ENCODE measurements at regions not wholly inside any gene's neighbourhood (a gene's known extent, or its start where the extent isn't known, plus 50 kb on each side); places are given as distances from the start of the nearest gene placed in this dataset.

GRCh38 chr2:217387776-217388387 lies 528.0 kb upstream of the TNP1 start:
- peaks cover 0 to 2% of the 10 kb centered on the region in 2 donors for H3K36me3 ChIP-seq (ENCODE audit: control insufficient read depth in 1 of 2, insufficient read depth in 2 of 2, low read length in 1 of 2)
- ATAC-seq (ENCODE audit: low FRiP score) (no peak), DNase-seq (no peak)
- H3K27me3 ChIP-seq (ENCODE audit: control insufficient read depth in 1 of 2, insufficient read depth in 2 of 2, low read length in 1 of 2), result no peaks in the 10 kb centered on the region
- 84 to 86% methylated on average over 4 of the region's 4 CpGs for WGBS, 2 donors
- H3K27ac ChIP-seq (ENCODE audit: low read depth in 1 of 2, low read length in 2 of 2), result no peak overlapping the region
- intact Hi-C loops (cut with DNase I), result no loop called here
- H3K4me3 ChIP-seq (ENCODE audit: low read length in 2 of 2), result no peak overlapping the region
- H3K9me3 ChIP-seq (ENCODE audit: control insufficient read depth, low read length), result no peaks in the 10 kb centered on the region
- peaks cover 2 to 3% of the 10 kb centered on the region in 2 donors for H3K4me1 ChIP-seq (ENCODE audit: control insufficient read depth in 1 of 2, insufficient read depth in 2 of 2, low read length in 2 of 2)

GRCh38 chr2:217386041-217386440 lies 526.2 kb upstream of the TNP1 start:
- Histone ChIP-seq H3K27me3 (ENCODE audit: control insufficient read depth in 1 of 2, insufficient read depth in 2 of 2, low read length in 1 of 2) (no peaks in the 10 kb centered on the region), H3K27ac (ENCODE audit: low read depth in 1 of 2, low read length in 2 of 2) (no peak overlapping the region), H3K4me1 (ENCODE audit: control insufficient read depth in 1 of 2, insufficient read depth in 2 of 2, low read length in 2 of 2) (peaks cover 2 to 3% of the 10 kb centered on the region in 2 donors), H3K9me3 (ENCODE audit: control insufficient read depth, low read length) (no peaks in the 10 kb centered on the region), H3K4me3 (ENCODE audit: low read length in 2 of 2) (no peak overlapping the region), H3K36me3 (ENCODE audit: control insufficient read depth in 1 of 2, insufficient read depth in 2 of 2, low read length in 1 of 2) (peaks cover 0 to 2% of the 10 kb centered on the region in 2 donors)
- ATAC-seq (ENCODE audit: low FRiP score) (no peak), DNase-seq (no peak)
- WGBS, 2 donors, result 58 to 61% methylated on average over 3 of the region's 3 CpGs
- intact Hi-C loops (cut with DNase I), result no loop called here

- Histone ChIP-seq H3K27ac (ENCODE audit: low read depth in 1 of 2, low read length in 2 of 2) (peak overlapping the region in 1 of 2 donors; percentile 57), H3K27me3 (ENCODE audit: control insufficient read depth in 1 of 2, insufficient read depth in 2 of 2, low read length in 1 of 2) (no peaks in the 10 kb centered on the region), H3K9me3 (ENCODE audit: control insufficient read depth, low read length) (no peaks in the 10 kb centered on the region), H3K36me3 (ENCODE audit: control insufficient read depth in 1 of 2, insufficient read depth in 2 of 2, low read length in 1 of 2) (peaks cover 0 to 2% of the 10 kb centered on the region in 2 donors), H3K4me1 (ENCODE audit: control insufficient read depth in 1 of 2, insufficient read depth in 2 of 2, low read length in 2 of 2) (peaks cover 2 to 3% of the 10 kb centered on the region in 2 donors), H3K4me3 (ENCODE audit: low read length in 2 of 2) (no peak overlapping the region)
- ATAC-seq (ENCODE audit: low FRiP score) (no peak), DNase-seq (no peak)
- WGBS, 2 donors, result 62 to 66% methylated on average over 4 of the region's 4 CpGs
- intact Hi-C loops (cut with DNase I), result no loop called here
Observed at GRCh38 chr2:217383620-217384019, 523.8 kb upstream of the TNP1 start.

GRCh38 chr2:217382794-217383193 lies 522.9 kb upstream of the TNP1 start:
- H3K27ac ChIP-seq (ENCODE audit: low read depth in 1 of 2, low read length in 2 of 2), result no peak overlapping the region
- H3K4me3 ChIP-seq (ENCODE audit: low read length in 2 of 2), result no peak overlapping the region
- no peaks in the 10 kb centered on the region for H3K27me3 ChIP-seq (ENCODE audit: control insufficient read depth in 1 of 2, insufficient read depth in 2 of 2, low read length in 1 of 2)
- DNase-seq (no peak), ATAC-seq (ENCODE audit: low FRiP score) (no peak)
- H3K4me1 ChIP-seq (ENCODE audit: control insufficient read depth in 1 of 2, insufficient read depth in 2 of 2, low read length in 2 of 2), result peaks cover 2 to 3% of the 10 kb centered on the region in 2 donors
- intact Hi-C loops (cut with DNase I), result no loop called here
- peaks cover 0 to 2% of the 10 kb centered on the region in 2 donors for H3K36me3 ChIP-seq (ENCODE audit: control insufficient read depth in 1 of 2, insufficient read depth in 2 of 2, low read length in 1 of 2)
- WGBS, 2 donors, result 67 to 78% methylated on average over 5 of the region's 5 CpGs
- H3K9me3 ChIP-seq (ENCODE audit: control insufficient read depth, low read length), result no peaks in the 10 kb centered on the region

GRCh38 chr2:217379807-217380206 lies 519.9 kb upstream of the TNP1 start:
- no peak for ATAC-seq (ENCODE audit: low FRiP score)
- Histone ChIP-seq H3K4me3 (ENCODE audit: low read length in 2 of 2) (no peak overlapping the region), H3K27ac (ENCODE audit: low read depth in 1 of 2, low read length in 2 of 2) (no peak overlapping the region), H3K4me1 (ENCODE audit: control insufficient read depth in 1 of 2, insufficient read depth in 2 of 2, low read length in 2 of 2) (peaks cover 2 to 3% of the 10 kb centered on the region in 2 donors), H3K9me3 (ENCODE audit: control insufficient read depth, low read length) (no peaks in the 10 kb centered on the region), H3K36me3 (ENCODE audit: control insufficient read depth in 1 of 2, insufficient read depth in 2 of 2, low read length in 1 of 2) (no peaks in the 10 kb centered on the region), H3K27me3 (ENCODE audit: control insufficient read depth in 1 of 2, insufficient read depth in 2 of 2, low read length in 1 of 2) (no peaks in the 10 kb centered on the region)
- intact Hi-C loops (cut with DNase I), result no loop called here
- WGBS, 2 donors, result 71 to 75% methylated on average over 6 of the region's 6 CpGs
- no peak for DNase-seq

- Histone ChIP-seq H3K27me3 (ENCODE audit: control insufficient read depth in 1 of 2, insufficient read depth in 2 of 2, low read length in 1 of 2) (no peaks in the 10 kb centered on the region), H3K27ac (ENCODE audit: low read depth in 1 of 2, low read length in 2 of 2) (peak overlapping the region in 1 of 2 donors; percentile 12), H3K36me3 (ENCODE audit: control insufficient read depth in 1 of 2, insufficient read depth in 2 of 2, low read length in 1 of 2) (no peaks in the 10 kb centered on the region), H3K4me1 (ENCODE audit: control insufficient read depth in 1 of 2, insufficient read depth in 2 of 2, low read length in 2 of 2) (peaks cover 0 to 4% of the 10 kb centered on the region in 2 donors), H3K4me3 (ENCODE audit: low read length in 2 of 2) (no peak overlapping the region), H3K9me3 (ENCODE audit: control insufficient read depth, low read length) (no peaks in the 10 kb centered on the region)
- intact Hi-C loops (cut with DNase I), result no loop called here
- DNase-seq, result no peak
- no peak for ATAC-seq (ENCODE audit: low FRiP score)
- 79 to 80% methylated on average over 2 of the region's 2 CpGs for WGBS, 2 donors
Observed at GRCh38 chr2:217372794-217373193, 512.9 kb upstream of the TNP1 start.

- Histone ChIP-seq H3K27ac (ENCODE audit: low read depth in 1 of 2, low read length in 2 of 2) (peak overlapping the region in 1 of 2 donors; percentile 88), H3K4me3 (ENCODE audit: low read length in 2 of 2) (no peak overlapping the region), H3K27me3 (ENCODE audit: control insufficient read depth in 1 of 2, insufficient read depth in 2 of 2, low read length in 1 of 2) (no peaks in the 10 kb centered on the region), H3K36me3 (ENCODE audit: control insufficient read depth in 1 of 2, insufficient read depth in 2 of 2, low read length in 1 of 2) (no peaks in the 10 kb centered on the region), H3K9me3 (ENCODE audit: control insufficient read depth, low read length) (no peaks in the 10 kb centered on the region), H3K4me1 (ENCODE audit: control insufficient read depth in 1 of 2, insufficient read depth in 2 of 2, low read length in 2 of 2) (peaks cover 0 to 4% of the 10 kb centered on the region in 2 donors)
- WGBS, 2 donors, result 3 to 10% methylated on average over 9 of the region's 9 CpGs
- DNase-seq (peak; percentile 77 to 80), ATAC-seq (ENCODE audit: low FRiP score) (no peak)
- intact Hi-C loops (cut with DNase I), result no loop called here
Observed at GRCh38 chr2:217371781-217372213, 511.9 kb upstream of the TNP1 start.

GRCh38 chr2:217370391-217370790 lies 510.5 kb upstream of the TNP1 start:
- no peaks in the 10 kb centered on the region for H3K27me3 ChIP-seq (ENCODE audit: control insufficient read depth in 1 of 2, insufficient read depth in 2 of 2, low read length in 1 of 2)
- WGBS, 2 donors, result 92 to 93% methylated on average over 5 of the region's 5 CpGs

GRCh38 chr2:217367464-217367863 lies 507.6 kb upstream of the TNP1 start:
- DNase-seq (no peak), ATAC-seq (ENCODE audit: low FRiP score) (no peak)
- Histone ChIP-seq H3K27me3 (ENCODE audit: control insufficient read depth in 1 of 2, insufficient read depth in 2 of 2, low read length in 1 of 2) (no peaks in the 10 kb centered on the region), H3K4me1 (ENCODE audit: control insufficient read depth in 1 of 2, insufficient read depth in 2 of 2, low read length in 2 of 2) (peaks cover 0 to 2% of the 10 kb centered on the region in 2 donors), H3K36me3 (ENCODE audit: control insufficient read depth in 1 of 2, insufficient read depth in 2 of 2, low read length in 1 of 2) (no peaks in the 10 kb centered on the region), H3K4me3 (ENCODE audit: low read length in 2 of 2) (no peak overlapping the region), H3K27ac (ENCODE audit: low read depth in 1 of 2, low read length in 2 of 2) (no peak overlapping the region), H3K9me3 (ENCODE audit: control insufficient read depth, low read length) (no peaks in the 10 kb centered on the region)
- 69 to 73% methylated on average over 4 of the region's 4 CpGs for WGBS, 2 donors
- intact Hi-C loops (cut with DNase I), result loop anchor here in 1 of 2 donors (10.0 kb wide), 1 partner anchor 393 kb away; no protein-coding TSS in a partner anchor

More at GRCh38 chr2:217370391-217370790, 510.5 kb upstream of the TNP1 start:
- Histone ChIP-seq H3K27ac (ENCODE audit: low read depth in 1 of 2, low read length in 2 of 2) (no peak overlapping the region), H3K4me3 (ENCODE audit: low read length in 2 of 2) (no peak overlapping the region), H3K4me1 (ENCODE audit: control insufficient read depth in 1 of 2, insufficient read depth in 2 of 2, low read length in 2 of 2) (peaks cover 0 to 4% of the 10 kb centered on the region in 2 donors), H3K9me3 (ENCODE audit: control insufficient read depth, low read length) (no peaks in the 10 kb centered on the region), H3K36me3 (ENCODE audit: control insufficient read depth in 1 of 2, insufficient read depth in 2 of 2, low read length in 1 of 2) (no peaks in the 10 kb centered on the region)
- intact Hi-C loops (cut with DNase I), result no loop called here
- ATAC-seq (ENCODE audit: low FRiP score), result no peak
- DNase-seq, result no peak

Data from aorta (tissue), 5 donors.